GM18873 (cell line): ENCODE measurements at regions not wholly inside any gene's neighbourhood (a gene's known extent, or its start where the extent isn't known, plus 50 kb on each side); places are given as distances from the start of the nearest gene placed in this dataset.
A peak's percentile ranks its signal among the peaks of the same experiment; 100 is the strongest.
"Not testable (repeated sequence)": the region's sequence is repeated elsewhere in the genome, so short reads cannot be mapped to it uniquely, and the experiment has no call there.

Experiments used
- ATAC-seq: cut with Tn5 transposase; IDR thresholded peaks from one replicate; pipeline ENCODE4 v1.9.1; 2021; ENCODE audit warnings: mild to moderate bottlenecking, moderate library complexity, moderate number of reproducible peaks; ENCODE audit not compliant: unreplicated experiment, low FRiP score

DNA sequence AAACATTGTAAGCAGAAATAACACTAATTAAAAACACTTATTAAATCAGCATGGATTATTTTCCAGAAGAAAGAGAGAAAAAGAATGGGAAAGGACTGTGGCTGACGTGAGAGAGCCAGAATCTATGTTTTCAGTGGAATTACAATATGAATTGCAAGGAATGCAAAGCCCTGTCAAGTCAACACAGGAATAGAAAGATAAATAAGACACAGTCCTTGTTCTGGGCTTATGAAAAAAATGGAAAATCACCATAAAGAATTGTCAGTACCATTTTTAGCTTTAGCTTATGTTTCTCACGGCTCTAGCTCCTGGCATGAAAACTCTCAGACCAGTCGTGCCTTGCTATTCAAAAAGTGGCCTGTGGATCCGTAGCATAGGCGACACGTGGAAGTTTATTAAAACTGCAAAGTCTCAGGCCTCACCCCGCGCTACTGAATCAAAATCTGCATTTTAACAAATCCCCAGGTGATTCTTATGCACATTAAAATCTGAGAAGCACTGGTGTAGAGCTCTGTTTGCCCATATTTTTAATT is 549.1 kb downstream of the RPS29 start:
- ATAC-seq, result no peak

- no peak for ATAC-seq
These were observed 549.9 kb downstream of the RPS29 start for GRCh38 chr14:49036266-49036665.

- no peak for ATAC-seq
These were observed 553.0 kb downstream of the RPS29 start for GRCh38 chr14:49033131-49033530.

DNA sequence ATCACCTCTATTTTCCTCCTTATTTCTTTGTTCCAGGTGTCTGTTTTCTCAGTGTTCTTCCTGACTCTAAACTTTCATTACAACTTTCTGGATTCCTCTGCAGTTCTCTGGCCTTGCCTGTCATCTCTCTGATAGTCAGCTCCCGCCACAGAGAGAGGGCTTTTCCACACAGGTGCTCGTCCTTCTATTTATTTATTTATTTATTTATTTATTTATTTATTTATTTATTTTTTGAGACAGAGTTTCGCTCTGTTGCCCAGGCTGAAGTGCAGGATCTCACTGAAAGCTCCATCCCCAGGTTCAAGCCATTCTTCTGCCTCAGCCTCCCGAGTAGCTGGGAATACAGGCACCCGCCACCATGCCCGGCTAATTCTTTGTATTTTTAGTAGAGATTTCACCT is 554.5 kb downstream of the RPS29 start:
- not testable (repeated sequence) for ATAC-seq

GRCh38 chr14:49019467-49020115 is 566.6 kb downstream of the RPS29 start:
- ATAC-seq, result peak; percentile 71

DNA sequence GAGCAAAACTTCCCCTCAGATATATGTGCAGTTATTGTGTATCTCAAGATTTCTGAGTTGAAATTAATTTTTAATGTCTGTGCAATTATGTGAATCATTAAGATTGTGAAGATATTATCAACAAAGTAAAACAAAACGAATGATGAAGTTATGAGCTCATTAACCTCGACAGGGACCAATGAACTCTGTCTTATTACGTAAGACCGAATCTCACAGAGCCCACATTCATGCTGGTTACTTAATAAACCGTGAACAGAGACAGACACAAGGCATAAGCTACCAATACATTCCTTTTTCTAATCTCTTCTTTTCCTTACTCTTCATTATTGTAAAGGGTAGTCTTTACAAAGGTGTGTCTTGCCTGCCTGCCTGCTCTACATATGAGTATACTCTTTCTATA is 568.7 kb downstream of the RPS29 start:
- no peak for ATAC-seq

DNA sequence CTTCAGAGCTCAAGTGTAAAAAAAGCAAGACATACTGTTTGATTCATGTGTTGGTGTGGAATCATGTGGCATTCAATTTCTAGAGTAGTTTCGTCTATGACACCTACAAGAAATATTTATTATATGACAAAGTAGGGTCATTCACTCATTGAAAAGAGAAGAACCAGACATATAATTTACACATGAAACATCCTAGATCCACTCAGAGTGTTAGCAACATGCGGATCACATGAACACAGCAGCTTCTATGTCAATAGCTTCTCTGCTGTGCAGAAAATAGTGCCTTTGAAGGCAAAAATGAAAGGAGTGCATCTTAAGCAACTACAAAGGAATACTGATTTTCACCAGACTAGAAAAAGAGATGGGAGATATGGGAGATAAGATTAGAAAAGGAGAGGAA is 569.8 kb downstream of the RPS29 start:
- no peak for ATAC-seq

DNA sequence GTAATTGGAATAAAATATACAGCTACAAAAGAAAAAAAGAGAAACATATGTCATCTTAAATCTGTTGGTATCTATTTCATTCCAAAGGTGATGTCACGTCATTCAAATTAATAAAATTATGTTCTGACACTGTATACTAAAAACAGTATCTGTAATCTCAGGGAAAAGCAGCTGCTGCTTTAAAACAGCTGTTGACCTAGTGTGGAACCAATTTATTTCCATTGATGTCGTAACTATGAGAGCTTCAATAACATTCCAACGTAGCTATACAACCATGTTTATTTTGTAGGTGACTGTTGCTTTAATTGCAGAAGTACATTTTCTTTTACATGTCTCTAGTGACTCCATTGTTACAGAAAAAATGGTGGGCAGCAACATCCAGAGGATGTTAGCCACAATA is 571.7 kb downstream of the RPS29 start:
- no peak for ATAC-seq

DNA sequence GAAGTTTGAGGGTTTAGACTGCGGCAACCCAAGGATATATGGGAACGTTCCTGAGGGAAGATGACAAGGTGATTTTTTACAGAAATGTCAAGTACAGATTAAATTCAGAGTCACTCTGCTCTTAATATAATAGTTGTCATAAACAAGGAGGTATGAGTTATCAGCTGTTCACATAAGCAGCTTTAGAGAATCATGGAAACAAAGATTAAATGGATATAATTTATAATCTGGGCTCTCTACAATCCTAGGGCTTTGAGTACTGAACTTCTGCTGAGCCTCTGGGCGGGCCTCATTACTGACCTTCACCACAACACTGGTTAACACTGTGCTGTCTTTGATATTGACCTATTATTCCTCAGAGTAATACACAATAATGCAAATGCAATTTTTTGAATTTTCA is 577.8 kb downstream of the RPS29 start:
- ATAC-seq, result no peak

- no peak for ATAC-seq
These were observed 595.0 kb downstream of the RPS29 start for GRCh38 chr14:48991141-48991540.

DNA sequence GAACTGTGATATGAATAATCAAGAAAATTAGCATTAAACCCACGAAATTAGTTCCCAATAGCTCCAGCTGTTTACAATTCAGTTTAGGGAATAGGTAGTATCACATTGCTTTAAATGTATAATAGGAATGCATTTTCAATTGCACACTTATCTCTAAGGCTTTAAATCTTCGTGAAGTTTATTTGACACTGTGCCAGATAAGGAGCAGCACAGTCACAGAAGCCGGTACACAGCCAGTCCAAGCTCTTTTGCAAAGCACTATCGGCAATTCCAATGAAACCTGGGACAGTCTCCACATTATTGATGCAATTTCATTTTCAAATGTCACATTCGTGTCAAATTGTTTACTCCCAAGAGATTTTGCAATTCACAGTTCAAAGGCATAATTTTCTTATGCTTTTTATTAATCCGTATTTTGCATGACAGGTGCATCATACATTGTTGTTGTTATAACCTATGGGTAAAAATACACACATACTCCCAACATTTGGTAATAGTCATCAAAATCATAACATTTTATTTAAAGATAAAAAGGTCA is 602.8 kb downstream of the RPS29 start:
- ATAC-seq, result no peak

DNA sequence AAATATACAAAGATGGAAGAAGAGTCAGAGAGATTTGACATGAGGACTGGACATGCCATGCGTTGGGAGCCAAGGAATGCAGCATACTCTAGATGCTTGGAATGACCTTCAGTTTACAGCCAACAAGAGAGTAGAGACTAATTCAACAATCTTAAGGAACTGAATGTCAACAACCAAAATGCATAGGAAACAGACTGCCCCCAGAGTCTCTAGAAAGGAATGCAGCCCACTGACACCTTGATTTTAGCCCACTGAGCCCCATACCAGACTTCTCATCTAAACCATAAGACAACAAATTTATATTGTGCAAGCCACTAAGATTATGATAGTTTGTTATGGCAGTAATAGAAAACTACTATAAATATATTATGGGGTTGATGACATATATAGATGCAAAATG is 611.2 kb downstream of the RPS29 start:
- ATAC-seq, result no peak

DNA sequence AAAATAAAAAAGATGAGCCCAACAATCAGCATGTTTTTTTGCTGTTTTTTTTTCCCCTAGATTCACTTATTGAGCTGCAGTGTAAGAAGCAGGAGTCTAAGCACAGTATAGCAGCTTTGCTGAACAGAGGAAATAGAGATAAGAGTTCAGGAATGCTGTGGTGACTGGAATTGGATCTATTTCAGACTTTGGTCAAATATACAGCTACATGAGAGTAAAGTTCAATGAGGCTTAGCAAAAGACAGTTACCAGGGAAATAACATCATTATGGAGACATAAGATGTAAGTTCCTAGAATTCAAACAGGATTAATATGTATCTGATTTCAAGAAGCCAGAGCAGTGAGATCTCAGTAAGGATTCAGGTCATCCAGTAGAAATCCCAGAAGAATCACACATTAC is 613.0 kb downstream of the RPS29 start:
- ATAC-seq, result no peak

DNA sequence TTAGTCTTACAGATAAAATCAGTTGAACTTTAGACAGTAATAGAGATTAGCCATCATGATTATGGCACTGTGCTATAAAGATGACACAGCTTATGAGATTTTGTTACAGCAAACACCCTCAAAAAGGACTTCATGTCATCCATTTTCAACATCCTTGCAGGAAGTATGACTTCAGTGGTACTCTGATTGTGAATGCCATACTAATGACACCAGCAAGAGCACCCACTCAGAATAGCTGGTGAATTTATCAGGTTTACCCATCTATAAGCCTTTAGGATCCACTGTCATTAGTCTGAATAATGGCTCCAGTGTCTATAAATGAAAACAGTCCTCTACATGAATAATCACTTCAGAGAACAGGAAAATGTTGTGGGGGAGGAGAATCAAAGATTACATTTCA is 615.2 kb downstream of the RPS29 start:
- ATAC-seq, result no peak

- ATAC-seq, result no peak
These were observed 618.8 kb downstream of the RPS29 start for GRCh38 chr14:48967419-48967818.

DNA sequence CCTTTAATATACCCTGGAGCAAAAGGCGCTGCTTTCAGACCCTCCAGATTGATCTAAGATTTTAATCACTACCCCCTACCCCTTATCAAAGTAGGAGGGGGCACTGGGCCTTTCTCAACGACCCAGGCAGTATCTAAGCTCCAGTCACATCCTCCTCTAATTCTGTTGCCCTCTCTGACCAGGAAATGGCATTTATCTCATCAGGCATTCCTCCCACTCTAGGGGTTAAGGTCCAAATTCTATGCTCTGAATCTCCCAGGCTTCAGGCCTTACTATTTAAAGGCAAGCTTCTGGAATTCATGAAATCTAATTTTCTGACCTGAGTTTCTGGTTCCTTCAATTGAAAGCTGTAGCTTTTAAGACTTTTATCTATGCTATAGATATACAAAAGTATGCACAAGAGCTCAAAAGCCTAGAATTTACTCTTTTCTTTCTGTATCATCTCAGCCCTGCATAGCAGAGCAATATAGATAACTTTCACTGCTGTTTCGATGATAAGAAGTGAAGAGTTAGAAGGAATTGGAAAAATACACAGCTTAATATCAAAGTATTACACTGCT is 622.9 kb downstream of the RPS29 start:
- ATAC-seq, result no peak

GRCh38 chr14:48957486-48957885 is 628.7 kb downstream of the RPS29 start:
- no peak for ATAC-seq

DNA sequence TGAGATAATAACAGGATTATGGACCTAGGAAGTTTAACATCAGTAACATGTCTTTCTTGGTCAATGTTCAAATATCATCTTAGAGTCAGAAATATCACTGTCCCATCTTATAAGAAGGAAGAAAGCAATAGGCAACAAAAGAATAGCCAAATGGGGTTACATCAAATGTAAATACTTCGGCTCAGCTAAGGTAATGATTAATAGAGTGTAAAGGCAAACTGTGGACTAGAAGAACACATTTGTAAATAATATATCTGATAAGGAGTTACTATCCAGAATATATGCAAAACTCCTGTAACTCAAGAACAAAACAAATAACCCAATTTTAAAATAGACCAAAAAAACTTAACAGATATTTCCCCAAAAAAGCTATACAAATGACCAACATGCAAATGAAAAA is 630.3 kb downstream of the RPS29 start:
- no peak for ATAC-seq

GRCh38 chr14:48954446-48954845 is 631.7 kb downstream of the RPS29 start:
- no peak for ATAC-seq

- ATAC-seq, result no peak
These were observed 641.4 kb downstream of the RPS29 start for GRCh38 chr14:48944809-48945208.

DNA sequence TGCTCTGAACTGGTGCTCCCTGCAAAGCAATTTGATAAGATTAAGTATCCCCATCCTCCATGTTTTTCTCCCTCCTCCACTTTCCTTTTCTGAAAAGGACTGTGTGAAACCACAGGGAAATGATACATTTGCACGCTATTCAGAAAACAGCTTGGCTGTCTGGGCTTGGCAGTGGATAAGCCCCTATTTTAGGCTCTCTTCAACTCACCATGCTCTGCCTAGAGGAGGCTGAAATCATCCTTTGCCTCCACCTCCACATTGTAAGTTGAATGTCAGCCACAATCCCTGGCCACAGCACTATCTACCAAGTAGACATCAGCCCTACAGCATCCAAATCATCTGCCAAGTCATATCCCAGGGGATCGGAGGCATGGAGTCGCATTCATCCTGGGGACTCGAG is 642.3 kb downstream of the RPS29 start:
- ATAC-seq, result no peak

- ATAC-seq, result no peak
These were observed 648.5 kb downstream of the RPS29 start for GRCh38 chr14:48937541-48938195.
